Parathyroid adenoma (tissue), 2 donors: ENCODE measurements at regions not wholly inside any gene's neighbourhood (a gene's known extent, or its start where the extent isn't known, plus 50 kb on each side); places are given as distances from the start of the nearest gene placed in this dataset.

Experiments
- H2AFZ ChIP-seq: fragments of 300-600 bp; sonication (generic); one replicate; pipeline ENCODE4 v1.7.0; 2017; ENCODE audit warnings: antibody characterized with exemption, mild to moderate bottlenecking
- H3K27ac ChIP-seq: fragments of 300-600 bp; sonication (generic); one replicate; pipeline ENCODE4 v1.7.0; 2017
- H3K27me3 ChIP-seq: fragments of 300-600 bp; sonication (generic); one replicate; pipeline ENCODE4 v1.7.0; 2017; ENCODE audit warnings: low read length; ENCODE audit not compliant: control insufficient read depth, insufficient read depth
- H3K36me3 ChIP-seq: fragments of 300-600 bp; sonication (generic); one replicate; pipeline ENCODE4 v1.7.0; 2017; ENCODE audit warnings: low read length; ENCODE audit not compliant: control insufficient read depth, insufficient read depth
- H3K4me1 ChIP-seq: fragments of 300-600 bp; sonication (generic); one replicate; pipeline ENCODE4 v1.7.0; 2017; ENCODE audit warnings: control low read depth
- H3K4me2 ChIP-seq: fragments of 300-600 bp; sonication (generic); one replicate; pipeline ENCODE4 v1.7.0; 2017; ENCODE audit warnings: low read length
- H3K4me3 ChIP-seq: fragments of 300-600 bp; sonication (generic); one replicate; pipeline ENCODE4 v1.7.0; 2017; ENCODE audit warnings: low read depth, low read length
- H3K79me2 ChIP-seq: fragments of 300-600 bp; sonication (generic); one replicate; pipeline ENCODE4 v1.7.0; 2017; ENCODE audit warnings: control low read depth
- H3K9ac ChIP-seq: fragments of 300-600 bp; sonication (generic); one replicate; pipeline ENCODE4 v1.7.0; 2017; ENCODE audit warnings: mild to moderate bottlenecking
- H3K9me3 ChIP-seq: fragments of 300-600 bp; sonication (generic); one replicate; pipeline ENCODE4 v1.7.0; 2017; ENCODE audit warnings: low read length; ENCODE audit not compliant: control insufficient read depth
- TF ChIP-seq, protein P1 (sequence below): fragments of 300-600 bp; sonication (generic); IDR thresholded peaks from one replicate; pipeline ENCODE4 v1.7.0; 2017; ENCODE audit warnings: antibody characterized with exemption, mild to moderate bottlenecking
- donor health status: primary hyperparathyroidism.

GRCh38 chr6:86128130-86128814, 485.6 kb upstream of the SYNCRIP start:
- no peaks in the 10 kb centered on the region for H3K9me3 ChIP-seq
- TF ChIP-seq, protein P1, sequence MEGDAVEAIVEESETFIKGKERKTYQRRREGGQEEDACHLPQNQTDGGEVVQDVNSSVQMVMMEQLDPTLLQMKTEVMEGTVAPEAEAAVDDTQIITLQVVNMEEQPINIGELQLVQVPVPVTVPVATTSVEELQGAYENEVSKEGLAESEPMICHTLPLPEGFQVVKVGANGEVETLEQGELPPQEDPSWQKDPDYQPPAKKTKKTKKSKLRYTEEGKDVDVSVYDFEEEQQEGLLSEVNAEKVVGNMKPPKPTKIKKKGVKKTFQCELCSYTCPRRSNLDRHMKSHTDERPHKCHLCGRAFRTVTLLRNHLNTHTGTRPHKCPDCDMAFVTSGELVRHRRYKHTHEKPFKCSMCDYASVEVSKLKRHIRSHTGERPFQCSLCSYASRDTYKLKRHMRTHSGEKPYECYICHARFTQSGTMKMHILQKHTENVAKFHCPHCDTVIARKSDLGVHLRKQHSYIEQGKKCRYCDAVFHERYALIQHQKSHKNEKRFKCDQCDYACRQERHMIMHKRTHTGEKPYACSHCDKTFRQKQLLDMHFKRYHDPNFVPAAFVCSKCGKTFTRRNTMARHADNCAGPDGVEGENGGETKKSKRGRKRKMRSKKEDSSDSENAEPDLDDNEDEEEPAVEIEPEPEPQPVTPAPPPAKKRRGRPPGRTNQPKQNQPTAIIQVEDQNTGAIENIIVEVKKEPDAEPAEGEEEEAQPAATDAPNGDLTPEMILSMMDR, result no peak
- H3K79me2 ChIP-seq, result no peaks in the 10 kb centered on the region
- H2AFZ ChIP-seq, result no peak overlapping the region
- H3K27me3 ChIP-seq, result no peaks in the 10 kb centered on the region
- no peak overlapping the region for H3K9ac ChIP-seq
- no peak overlapping the region for H3K27ac ChIP-seq
- H3K4me3 ChIP-seq, result no peak overlapping the region
- H3K4me2 ChIP-seq, result no peak overlapping the region
- H3K4me1 ChIP-seq, result no peaks in the 10 kb centered on the region
- no peaks in the 10 kb centered on the region for H3K36me3 ChIP-seq

DNA sequence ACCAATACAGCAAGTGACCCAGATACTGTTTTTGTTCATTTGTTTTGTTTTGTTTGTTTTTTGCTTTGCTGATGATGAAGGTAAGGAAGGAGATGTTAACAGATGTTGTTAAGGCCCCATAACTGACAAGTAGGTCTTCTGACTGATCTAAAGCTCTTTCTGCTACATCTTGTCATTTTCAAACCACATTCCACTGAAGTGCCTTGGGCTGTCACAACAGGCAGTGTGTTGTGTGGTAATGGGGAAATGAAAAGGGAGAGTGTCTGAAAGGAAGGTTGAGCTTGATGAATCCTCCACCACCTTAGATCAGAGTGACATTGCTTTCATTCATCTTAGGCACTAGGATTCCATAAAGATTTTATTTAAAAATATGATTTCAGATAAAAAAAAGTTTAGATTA, 479.4 kb upstream of the SYNCRIP start:
- no peaks in the 10 kb centered on the region for H3K9me3 ChIP-seq
- H3K4me3 ChIP-seq, result no peak overlapping the region
- no peaks in the 10 kb centered on the region for H3K36me3 ChIP-seq
- no peak overlapping the region for H3K4me2 ChIP-seq
- no peak overlapping the region for H3K9ac ChIP-seq
- H3K4me1 ChIP-seq, result no peaks in the 10 kb centered on the region
- H3K79me2 ChIP-seq, result no peaks in the 10 kb centered on the region
- TF ChIP-seq, protein P1, result no peak
- H3K27me3 ChIP-seq, result no peaks in the 10 kb centered on the region
- H2AFZ ChIP-seq, result no peak overlapping the region
- no peak overlapping the region for H3K27ac ChIP-seq

GRCh38 chr6:86118271-86118670, 475.6 kb upstream of the SYNCRIP start:
- H3K9me3 ChIP-seq, result no peaks in the 10 kb centered on the region
- H2AFZ ChIP-seq, result no peak overlapping the region
- no peak overlapping the region for H3K4me2 ChIP-seq
- no peak overlapping the region for H3K9ac ChIP-seq
- H3K79me2 ChIP-seq, result no peaks in the 10 kb centered on the region
- H3K4me1 ChIP-seq, result no peaks in the 10 kb centered on the region
- no peaks in the 10 kb centered on the region for H3K27me3 ChIP-seq
- no peaks in the 10 kb centered on the region for H3K36me3 ChIP-seq
- TF ChIP-seq, protein P1, result no peak
- H3K27ac ChIP-seq, result no peak overlapping the region
- H3K4me3 ChIP-seq, result no peak overlapping the region

- no peaks in the 10 kb centered on the region for H3K9me3 ChIP-seq
- no peak overlapping the region for H3K4me3 ChIP-seq
- H3K36me3 ChIP-seq, result no peaks in the 10 kb centered on the region
- TF ChIP-seq, protein P1, result no peak
- H2AFZ ChIP-seq, result no peak overlapping the region
- H3K27me3 ChIP-seq, result no peaks in the 10 kb centered on the region
- no peak overlapping the region for H3K9ac ChIP-seq
- H3K4me1 ChIP-seq, result no peaks in the 10 kb centered on the region
- no peaks in the 10 kb centered on the region for H3K79me2 ChIP-seq
- H3K27ac ChIP-seq, result no peak overlapping the region
- H3K4me2 ChIP-seq, result no peak overlapping the region
Measured at GRCh38 chr6:86107985-86108384, 465.3 kb upstream of the SYNCRIP start.

DNA sequence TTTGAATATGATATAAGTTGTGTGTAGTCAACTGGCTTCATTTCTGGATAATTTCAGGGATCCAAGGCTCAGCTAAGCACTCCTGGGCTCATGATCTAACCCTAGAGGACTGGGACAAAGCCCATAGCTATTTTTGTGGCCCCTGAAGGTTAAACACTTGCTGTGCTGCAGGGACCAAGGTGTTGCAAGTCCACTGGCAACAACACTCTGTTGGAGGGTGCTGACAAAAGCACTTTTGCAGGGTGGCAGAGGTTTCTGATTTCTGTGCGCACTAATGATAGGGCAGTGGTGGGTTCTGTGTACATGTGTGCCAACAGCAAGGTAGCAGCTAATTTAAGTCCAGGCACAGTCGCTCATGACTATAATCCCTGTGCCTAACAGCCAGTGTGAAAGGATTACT, 445.3 kb upstream of the SYNCRIP start:
- H3K9me3 ChIP-seq, result no peaks in the 10 kb centered on the region
- H3K27me3 ChIP-seq, result no peaks in the 10 kb centered on the region
- TF ChIP-seq, protein P1, result no peak
- no peak overlapping the region for H3K4me3 ChIP-seq
- H3K4me2 ChIP-seq, result no peak overlapping the region
- H3K79me2 ChIP-seq, result no peaks in the 10 kb centered on the region
- H3K27ac ChIP-seq, result no peak overlapping the region
- no peaks in the 10 kb centered on the region for H3K36me3 ChIP-seq
- H3K9ac ChIP-seq, result no peak overlapping the region
- no peaks in the 10 kb centered on the region for H3K4me1 ChIP-seq
- H2AFZ ChIP-seq, result peak overlapping the region; percentile 17
